ENCODE measurements at regions not wholly inside any gene's neighbourhood (a gene's known extent, or its start where the extent isn't known, plus 50 kb on each side); places are given as distances from the start of the nearest gene placed in this dataset.
"Not testable (repeated sequence)": the region's sequence is repeated elsewhere in the genome, so short reads cannot be mapped to it uniquely, and the experiment has no call there.

DNA sequence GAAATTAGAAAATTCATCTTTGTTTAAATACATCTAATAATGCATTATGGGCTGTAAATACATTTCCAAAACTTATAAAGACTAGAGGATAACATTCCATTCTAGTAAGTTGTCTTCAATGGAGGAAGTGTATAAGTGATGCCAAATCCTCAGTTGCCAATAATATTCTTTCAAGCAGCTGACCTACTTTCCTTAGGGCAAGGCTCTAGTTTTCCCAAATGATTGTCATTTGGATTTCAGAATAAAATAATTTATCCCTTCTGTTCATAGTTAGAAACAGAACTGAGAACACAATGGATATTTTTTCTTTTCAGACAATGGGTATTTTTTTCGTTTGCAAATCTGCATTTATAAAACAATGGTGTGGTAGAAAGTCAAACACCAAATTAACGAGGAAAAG lies 354.9 kb upstream of the ADAMTS5 start:
- Histone ChIP-seq H3K9me3 (no peaks in the 10 kb centered on the region), H3K36me3 (ENCODE audit: low read depth) (no peaks in the 10 kb centered on the region), H3K4me1 (ENCODE audit: low read depth) (no peaks in the 10 kb centered on the region), H3K4me3 (no peak overlapping the region)
- no peak for DNase-seq
- intact Hi-C loops (cut with DNase I, micrococcal nuclease): no loop called here
- no peak for ATAC-seq
- TF ChIP-seq CTCF (IDR thresholded peaks at IDR 0.05): no peak

DNA sequence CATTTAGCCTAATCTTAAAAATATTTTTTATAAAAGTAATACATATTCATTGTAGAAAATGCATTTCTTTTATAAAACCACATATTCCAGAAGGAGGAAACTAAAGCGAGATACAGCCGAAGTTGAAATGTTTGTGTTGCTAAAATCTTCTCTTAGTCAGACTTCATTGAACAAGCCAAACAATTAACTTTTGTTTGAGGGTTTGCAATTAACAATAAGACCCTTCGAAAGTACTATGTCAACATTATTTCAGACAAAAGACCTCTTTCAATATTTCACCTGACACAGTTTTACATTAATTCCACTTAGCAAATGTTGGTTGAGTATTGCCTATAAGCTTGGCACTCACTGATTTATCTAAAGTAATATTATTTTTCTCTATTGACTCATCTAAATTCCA lies 354.0 kb upstream of the ADAMTS5 start:
- H3K36me3 ChIP-seq (ENCODE audit: low read depth): no peaks in the 10 kb centered on the region
- H3K4me3 ChIP-seq: no peak overlapping the region
- TF ChIP-seq CTCF (IDR thresholded peaks at IDR 0.05): no peak
- DNase-seq: no peak
- ATAC-seq: no peak
- intact Hi-C loops (cut with DNase I, micrococcal nuclease): no loop called here
- H3K4me1 ChIP-seq (ENCODE audit: low read depth): no peaks in the 10 kb centered on the region
- no peaks in the 10 kb centered on the region for H3K9me3 ChIP-seq

- H3K4me1 ChIP-seq (ENCODE audit: low read depth); H3K4me3 ChIP-seq; DNase-seq; intact Hi-C loops (cut with DNase I, micrococcal nuclease); H3K9me3 ChIP-seq; ATAC-seq; H3K36me3 ChIP-seq (ENCODE audit: low read depth): not testable (repeated sequence)
These were observed 350.7 kb upstream of the ADAMTS5 start for GRCh38 chr21:27317601-27318000.

- DNase-seq (no peak), ATAC-seq (no peak)
- no peak for TF ChIP-seq CTCF (IDR thresholded peaks at IDR 0.05)
- Histone ChIP-seq H3K36me3 (ENCODE audit: low read depth) (no peaks in the 10 kb centered on the region), H3K9me3 (no peaks in the 10 kb centered on the region), H3K4me1 (ENCODE audit: low read depth) (no peaks in the 10 kb centered on the region), H3K4me3 (no peak overlapping the region)
- intact Hi-C loops (cut with DNase I, micrococcal nuclease): no loop called here
These were observed 348.5 kb upstream of the ADAMTS5 start for GRCh38 chr21:27315373-27315772.

GRCh38 chr21:27314131-27314530 lies 347.2 kb upstream of the ADAMTS5 start:
- Histone ChIP-seq H3K9me3 (no peaks in the 10 kb centered on the region), H3K4me1 (ENCODE audit: low read depth) (no peaks in the 10 kb centered on the region), H3K4me3 (no peak overlapping the region), H3K36me3 (ENCODE audit: low read depth) (no peaks in the 10 kb centered on the region)
- ATAC-seq (no peak), DNase-seq (no peak)
- TF ChIP-seq CTCF (IDR thresholded peaks at IDR 0.05): no peak
- intact Hi-C loops (cut with DNase I, micrococcal nuclease): no loop called here

GRCh38 chr21:27306791-27307775 lies 340.2 kb upstream of the ADAMTS5 start:
- DNase-seq (no peak), ATAC-seq (no peak)
- no peaks in the 10 kb centered on the region for H3K36me3 ChIP-seq (ENCODE audit: low read depth)
- TF ChIP-seq CTCF (IDR thresholded peaks at IDR 0.05): no peak
- H3K4me3 ChIP-seq: no peak overlapping the region
- intact Hi-C loops (cut with DNase I, micrococcal nuclease): no loop called here
- H3K9me3 ChIP-seq: no peaks in the 10 kb centered on the region
- no peaks in the 10 kb centered on the region for H3K4me1 ChIP-seq (ENCODE audit: low read depth)
